H9 (cell line): ENCODE measurements at regions not wholly inside any gene's neighbourhood (a gene's known extent, or its start where the extent isn't known, plus 50 kb on each side); places are given as distances from the start of the nearest gene placed in this dataset.

Experiments
- DNase-seq: peaks from one replicate; pipeline ENCODE4 v3.0.0-alpha.2; 2017
- H2AFZ ChIP-seq: one replicate; pipeline ENCODE4 v1.6.1; 2013; ENCODE audit warnings: mild to moderate bottlenecking, low read length, control low read depth, moderate library complexity
- H2AK5ac ChIP-seq: 2 replicates; pipeline ENCODE4 v1.6.1; 2013; ENCODE audit warnings: low read length, control low read depth, mixed read lengths; ENCODE audit not compliant: insufficient read length
- H2BK120ac ChIP-seq: one replicate; pipeline ENCODE4 v1.6.1; 2013; ENCODE audit warnings: low read depth, mild to moderate bottlenecking, low read length, control low read depth, inconsistent platforms; ENCODE audit not compliant: poor library complexity, severe bottlenecking
- H2BK12ac ChIP-seq: 2 replicates; pipeline ENCODE4 v1.6.1; 2013; ENCODE audit warnings: low read length, control low read depth, mixed read lengths, low read depth; ENCODE audit not compliant: insufficient read length
- H2BK15ac ChIP-seq: 2 replicates; pipeline ENCODE4 v1.6.1; 2013; ENCODE audit warnings: low read depth, low read length, control low read depth
- H2BK20ac ChIP-seq: one replicate; pipeline ENCODE4 v1.6.1; 2013; ENCODE audit warnings: low read depth, mild to moderate bottlenecking, low read length, control low read depth, inconsistent platforms; ENCODE audit not compliant: poor library complexity, severe bottlenecking
- H2BK5ac ChIP-seq: 2 replicates; pipeline ENCODE4 v1.6.1; 2013; ENCODE audit warnings: low read length, control low read depth, mixed read lengths; ENCODE audit not compliant: insufficient read length
- H3K14ac ChIP-seq: 2 replicates; pipeline ENCODE4 v1.6.1; 2013; ENCODE audit warnings: low read length, control low read depth; ENCODE audit not compliant: insufficient read depth
- H3K18ac ChIP-seq: 2 replicates; pipeline ENCODE4 v1.6.1; 2013; ENCODE audit warnings: low read depth, mild to moderate bottlenecking, mixed read lengths, low read length, control low read depth; ENCODE audit not compliant: insufficient read length
- H3K23ac ChIP-seq: 2 replicates; pipeline ENCODE4 v1.6.1; 2013; ENCODE audit warnings: low read length, control low read depth, mixed read lengths, low read depth; ENCODE audit not compliant: insufficient read length
- H3K23me2 ChIP-seq: 2 replicates; pipeline ENCODE4 v1.6.1; 2013; ENCODE audit warnings: low read depth, mild to moderate bottlenecking, mixed read lengths, low read length, control low read depth; ENCODE audit not compliant: insufficient read length, poor library complexity, severe bottlenecking
- H3K27ac ChIP-seq: 2 replicates; pipeline ENCODE4 v1.5.1; 2013; ENCODE audit warnings: low read length, control low read depth, mixed read lengths, low read depth; ENCODE audit not compliant: insufficient read length
- H3K27me3 ChIP-seq: 2 replicates; pipeline ENCODE4 v1.6.1; 2013; ENCODE audit warnings: low read length, control low read depth, inconsistent platforms; ENCODE audit not compliant: insufficient read depth
- H3K4ac ChIP-seq: 2 replicates; pipeline ENCODE4 v1.6.1; 2013; ENCODE audit warnings: low read depth, mild to moderate bottlenecking, control low read depth, inconsistent platforms, low read length, moderate library complexity
- H3K4me1 ChIP-seq: 2 replicates; pipeline ENCODE4 v1.6.1; 2013; ENCODE audit warnings: low read length, control low read depth, inconsistent platforms; ENCODE audit not compliant: insufficient read depth
- H3K4me2 ChIP-seq: 2 replicates; pipeline ENCODE4 v1.6.1; 2013; ENCODE audit warnings: low read length, control low read depth, mixed read lengths; ENCODE audit not compliant: insufficient read length, insufficient read depth
- H3K56ac ChIP-seq: 2 replicates; pipeline ENCODE4 v1.6.1; 2013; ENCODE audit warnings: low read depth, mild to moderate bottlenecking, mixed read lengths, low read length, control low read depth; ENCODE audit not compliant: insufficient read length
- H3K79me1 ChIP-seq: 2 replicates; pipeline ENCODE4 v1.6.1; 2013; ENCODE audit warnings: low read depth, mild to moderate bottlenecking, moderate library complexity, low read length, control low read depth, inconsistent platforms; ENCODE audit not compliant: insufficient read depth, poor library complexity, severe bottlenecking
- H3K79me2 ChIP-seq: 2 replicates; pipeline ENCODE4 v1.6.1; 2013; ENCODE audit warnings: low read length, control low read depth, inconsistent platforms; ENCODE audit not compliant: insufficient read depth
- H3K9ac ChIP-seq: 2 replicates; pipeline ENCODE4 v1.6.1; 2013; ENCODE audit warnings: low read length, control low read depth, mixed read lengths; ENCODE audit not compliant: insufficient read length; ENCODE audit errors: extremely low read depth
- H3K9me3 ChIP-seq: one replicate; pipeline ENCODE4 v1.6.1; 2013; ENCODE audit warnings: low read depth, low read length, inconsistent platforms; ENCODE audit not compliant: control insufficient read depth
- H3T11ph ChIP-seq: one replicate; pipeline ENCODE4 v1.6.1; 2013; ENCODE audit warnings: mild to moderate bottlenecking, low read length, control low read depth, inconsistent platforms
- H4K20me1 ChIP-seq: one replicate; pipeline ENCODE4 v1.6.1; 2013; ENCODE audit not compliant: control insufficient read depth, insufficient read length, insufficient read depth
- H4K5ac ChIP-seq: 2 replicates; pipeline ENCODE4 v1.6.1; 2013; ENCODE audit warnings: low read depth, mild to moderate bottlenecking, mixed read lengths, low read length, control low read depth; ENCODE audit not compliant: insufficient read length
- H4K8ac ChIP-seq: replicated peaks from 2 replicates; pipeline ENCODE4 v1.6.1; 2013; ENCODE audit warnings: low read length, control low read depth, mixed read lengths, low read depth; ENCODE audit not compliant: insufficient read length
- H4K91ac ChIP-seq: 2 replicates; pipeline ENCODE4 v1.6.1; 2013; ENCODE audit warnings: low read depth, mild to moderate bottlenecking, moderate library complexity, mixed read lengths, low read length, control low read depth; ENCODE audit not compliant: insufficient read length
- H3K27ac Mint-ChIP-seq, 3 experiments: 2 replicates in 2 of 3; 3 replicates in 1 of 3; pipeline ENCODE4 v1.8.0; 2020 to 2021; ENCODE audit warnings: mixed read lengths in 3 of 3, mild to moderate bottlenecking in 1 of 3, moderate library complexity in 1 of 3
- H3K27me3 Mint-ChIP-seq: 2 replicates; pipeline ENCODE4 v1.8.0; 2021; ENCODE audit warnings: low read depth, mild to moderate bottlenecking, moderate library complexity, mixed read lengths
- H3K36me3 Mint-ChIP-seq, 3 experiments: 2 replicates in 2 of 3; 3 replicates in 1 of 3; pipeline ENCODE4 v1.8.0; 2020 to 2021; ENCODE audit warnings: low read depth in 3 of 3, mixed read lengths in 3 of 3; ENCODE audit not compliant: insufficient read depth in 1 of 3
- H3K4me1 Mint-ChIP-seq, 2 experiments: 2 replicates each; pipeline ENCODE4 v1.8.0; 2020; ENCODE audit warnings: mixed read lengths in 2 of 2
- H3K4me3 Mint-ChIP-seq, 2 experiments: 2 replicates in 1 of 2; 3 replicates in 1 of 2; pipeline ENCODE4 v1.8.0; 2020 to 2021; ENCODE audit warnings: mild to moderate bottlenecking in 2 of 2, mixed read lengths in 2 of 2, moderate library complexity in 1 of 2
- H3K9me3 Mint-ChIP-seq, 2 experiments: 2 replicates in 1 of 2; 3 replicates in 1 of 2; pipeline ENCODE4 v1.8.0; 2020; ENCODE audit warnings: mild to moderate bottlenecking in 2 of 2, mixed read lengths in 2 of 2, moderate library complexity in 1 of 2
- WGBS: extraction: QIAGEN DNeasy Blood & Tissue Kit; methylation state at CpG from one replicate; pipeline ENCODE4 v1.1.7; 2013; ENCODE audit warnings: missing lambda C conversion rate, low lambda C conversion rate, mixed read lengths; ENCODE audit not compliant: insufficient read length; ENCODE audit errors: extremely low coverage; 5-methylcytosine and 5-hydroxymethylcytosine counted together
- TF ChIP-seq, protein P1 (sequence below): fragments of 200-600 bp; sonication (generic); conservative IDR thresholded peaks from 3 replicates; pipeline ENCODE4 v1.8.0; 2021; ENCODE audit warnings: antibody characterized with exemption, mild to moderate bottlenecking

DNA sequence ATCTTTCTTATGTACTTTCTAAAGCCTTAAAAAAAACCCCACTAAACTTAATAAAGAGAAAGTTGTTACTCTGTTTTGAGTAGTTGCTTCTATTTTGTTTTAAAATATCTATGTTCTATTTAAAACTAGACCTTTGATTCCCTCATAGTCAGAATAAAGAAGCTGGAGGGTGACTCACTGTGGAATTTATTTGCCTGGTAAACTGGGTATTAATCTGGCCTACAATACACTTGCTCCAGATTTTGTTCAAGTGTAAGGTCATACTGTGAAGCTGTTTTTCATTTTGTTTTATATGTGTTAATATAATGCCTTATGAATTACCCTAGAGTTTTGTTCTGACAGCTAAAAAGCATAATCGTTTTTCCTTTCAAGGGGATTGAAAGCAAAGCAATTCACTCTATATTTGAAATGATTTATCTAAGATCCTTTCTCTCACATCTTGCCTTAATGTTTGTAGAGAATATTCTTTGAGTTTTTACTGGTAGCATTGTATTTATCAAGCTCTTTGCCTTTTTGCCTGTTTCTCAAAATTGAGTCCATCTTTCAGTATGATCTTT lies 277.4 kb upstream of the PITX2 start:
- no peak overlapping the region for H3K56ac ChIP-seq
- H3K9ac ChIP-seq = no peak overlapping the region

More for the DNA sequence above, 277.4 kb upstream of the PITX2 start:
- no peak overlapping the region for H4K8ac ChIP-seq
- H3T11ph ChIP-seq = no peak overlapping the region
- no peaks in the 10 kb centered on the region for H3K36me3 Mint-ChIP-seq
- H2AFZ ChIP-seq = no peak overlapping the region
- no peaks in the 10 kb centered on the region for H3K9me3 ChIP-seq
- H3K4me2 ChIP-seq = no peak overlapping the region
- H3K23me2 ChIP-seq = no peaks in the 10 kb centered on the region
- no peaks in the 10 kb centered on the region for H3K79me1 ChIP-seq
- H2BK12ac ChIP-seq = no peak overlapping the region
- no peak overlapping the region for H3K14ac ChIP-seq
- H3K27ac ChIP-seq = no peak overlapping the region
- H4K91ac ChIP-seq = no peak overlapping the region
- peaks cover 13 to 17% of the 10 kb centered on the region in 2 experiments for H3K4me1 Mint-ChIP-seq
- H4K5ac ChIP-seq = no peak overlapping the region
- no peak overlapping the region for H3K4ac ChIP-seq
- no peak for DNase-seq
- no peak overlapping the region for H2BK20ac ChIP-seq
- no peak overlapping the region for H2AK5ac ChIP-seq
- H2BK120ac ChIP-seq = no peak overlapping the region
- H2BK5ac ChIP-seq = no peak overlapping the region
- H3K27me3 Mint-ChIP-seq = no peaks in the 10 kb centered on the region
- H3K4me1 ChIP-seq = no peaks in the 10 kb centered on the region; the same call in 1 of the 2 replicates
- H3K18ac ChIP-seq = no peak overlapping the region
- H3K4me3 Mint-ChIP-seq = no peak overlapping the region
- H3K79me2 ChIP-seq = no peaks in the 10 kb centered on the region
- H3K23ac ChIP-seq = no peak overlapping the region
- no peak overlapping the region for H2BK15ac ChIP-seq
- no peaks in the 10 kb centered on the region for H3K9me3 Mint-ChIP-seq
- TF ChIP-seq, protein P1, sequence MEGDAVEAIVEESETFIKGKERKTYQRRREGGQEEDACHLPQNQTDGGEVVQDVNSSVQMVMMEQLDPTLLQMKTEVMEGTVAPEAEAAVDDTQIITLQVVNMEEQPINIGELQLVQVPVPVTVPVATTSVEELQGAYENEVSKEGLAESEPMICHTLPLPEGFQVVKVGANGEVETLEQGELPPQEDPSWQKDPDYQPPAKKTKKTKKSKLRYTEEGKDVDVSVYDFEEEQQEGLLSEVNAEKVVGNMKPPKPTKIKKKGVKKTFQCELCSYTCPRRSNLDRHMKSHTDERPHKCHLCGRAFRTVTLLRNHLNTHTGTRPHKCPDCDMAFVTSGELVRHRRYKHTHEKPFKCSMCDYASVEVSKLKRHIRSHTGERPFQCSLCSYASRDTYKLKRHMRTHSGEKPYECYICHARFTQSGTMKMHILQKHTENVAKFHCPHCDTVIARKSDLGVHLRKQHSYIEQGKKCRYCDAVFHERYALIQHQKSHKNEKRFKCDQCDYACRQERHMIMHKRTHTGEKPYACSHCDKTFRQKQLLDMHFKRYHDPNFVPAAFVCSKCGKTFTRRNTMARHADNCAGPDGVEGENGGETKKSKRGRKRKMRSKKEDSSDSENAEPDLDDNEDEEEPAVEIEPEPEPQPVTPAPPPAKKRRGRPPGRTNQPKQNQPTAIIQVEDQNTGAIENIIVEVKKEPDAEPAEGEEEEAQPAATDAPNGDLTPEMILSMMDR = no peak
- H4K20me1 ChIP-seq = no peaks in the 10 kb centered on the region
- no peak overlapping the region for H3K27ac Mint-ChIP-seq
- no CpG with 5 or more reads among the region's 1 CpG for WGBS
- H3K27me3 ChIP-seq = no peaks in the 10 kb centered on the region
